K562 (cell line): ENCODE measurements at regions not wholly inside any gene's neighbourhood (a gene's known extent, or its start where the extent isn't known, plus 50 kb on each side); places are given as distances from the start of the nearest gene placed in this dataset.

Source experiments
- ATAC-seq: fragments of 200-7000 bp; cut with Tn5 transposase; 3 replicates; pipeline ENCODE4 v1.9.1; 2020; ENCODE audit warnings: moderate library complexity
- BruUV-seq: library from RNA; stranded (reverse); fragments of 400-500 nt; replicated peaks from 2 replicates; lab custom pipeline; 2021; lab: Mats Ljungman, UMichigan
- CTCF ChIA-PET: fragments of 300-600 bp; formaldehyde crosslinking; extraction: SDS; loops from one replicate; lab custom pipeline; 2021; ENCODE audit warnings: low intra/inter-chr PET ratio; lab: Yijun Ruan, JAX
- POLR2A ChIA-PET: fragments of 300-600, 350-650 bp; sonication (Branson Sonifier 250); formaldehyde crosslinking; extraction: SDS; loops from one replicate; lab custom pipeline; 2021; ENCODE audit warnings: antibody characterized with exemption, inconsistent platforms; lab: Yijun Ruan, JAX
- DNase-seq, 4 experiments: peaks; one replicate each; pipeline versions ENCODE4 v3.0.0 to v3.0.0-alpha.2; 2011 to 2018; ENCODE audit warnings: low spot score in 3 of 4, mixed read lengths in 3 of 4; ENCODE audit errors: extremely low read depth in 1 of 4
- FAIRE-seq: peaks from 2 replicates; lab custom pipeline; 2011; peaks lifted over from hg19 to GRCh38; lab: Jason Lieb, UNC
- H2AFZ ChIP-seq: 2 replicates; pipeline ENCODE4 v1.6.0; 2011; ENCODE audit warnings: low read depth, low read length, control low read depth, inconsistent platforms
- H3K27ac ChIP-seq: fragments of 200-600 bp; 3 replicates; pipeline ENCODE4 v1.8.0; 2011; ENCODE audit warnings: low read depth, mild to moderate bottlenecking, control low read depth, inconsistent platforms, low read length, moderate library complexity, mixed read lengths; ENCODE audit errors: extremely low read depth
- H3K27me3 ChIP-seq, 2 experiments: fragments of 300-600 bp in 1 of 2; 2 replicates in 1 of 2; 3 replicates in 1 of 2; pipeline versions ENCODE4 v1.6.0 to v1.8.0; 2011; ENCODE audit warnings: inconsistent platforms in 2 of 2, low read length in 2 of 2, mild to moderate bottlenecking in 1 of 2, mixed read lengths in 1 of 2, moderate library complexity in 1 of 2; ENCODE audit not compliant: control insufficient read depth in 2 of 2, insufficient read depth in 2 of 2
- H3K36me3 ChIP-seq: fragments of 300-600 bp; 3 replicates; pipeline ENCODE4 v1.8.0; 2011; ENCODE audit warnings: mild to moderate bottlenecking, low read length, inconsistent platforms; ENCODE audit not compliant: control insufficient read depth, insufficient read depth
- H3K4me1 ChIP-seq, 2 experiments: fragments of 200-600 bp in 1 of 2; replicated peaks in 1 of 2; 2 replicates in 1 of 2; 3 replicates in 1 of 2; pipeline versions ENCODE4 v1.5.1 to v1.8.0; 2011; ENCODE audit warnings: inconsistent platforms in 2 of 2, low read length in 2 of 2, mild to moderate bottlenecking in 1 of 2, mixed read lengths in 1 of 2, moderate library complexity in 1 of 2; ENCODE audit not compliant: control insufficient read depth in 2 of 2, insufficient read depth in 2 of 2
- H3K4me2 ChIP-seq: 2 replicates; pipeline ENCODE4 v1.6.1; 2011; ENCODE audit warnings: low read length, control low read depth, inconsistent platforms, mixed read lengths; ENCODE audit not compliant: insufficient read depth
- H3K4me3 ChIP-seq: fragments of 200-600 bp; sonication (generic), shearing (Covaris generic); 2 replicates; pipeline ENCODE4 v1.5.1; 2016; ENCODE audit warnings: control low read depth, inconsistent platforms
- H3K79me2 ChIP-seq: fragments of 200-600 bp; 3 replicates; pipeline ENCODE4 v1.8.0; 2011; ENCODE audit warnings: low read length, inconsistent platforms; ENCODE audit not compliant: control insufficient read depth, insufficient read depth
- H3K9ac ChIP-seq, 2 experiments: 2 replicates each; pipeline versions ENCODE4 v1.6.0 to v1.6.1; 2011; ENCODE audit warnings: low read depth in 2 of 2, low read length in 2 of 2, control low read depth in 1 of 2, inconsistent platforms in 1 of 2, mild to moderate bottlenecking in 1 of 2, mixed read lengths in 1 of 2; ENCODE audit not compliant: insufficient read depth in 1 of 2
- H3K9me1 ChIP-seq: one replicate; pipeline ENCODE4 v1.6.0; 2011; ENCODE audit warnings: inconsistent platforms, mild to moderate bottlenecking, low read length, moderate library complexity; ENCODE audit not compliant: control insufficient read depth, insufficient read depth
- H3K9me3 ChIP-seq: replicated peaks from 2 replicates; pipeline ENCODE4 v1.5.1; 2011; ENCODE audit warnings: low read depth, low read length, inconsistent platforms; ENCODE audit not compliant: control insufficient read depth, insufficient read depth
- H4K20me1 ChIP-seq: replicated peaks from 2 replicates; pipeline ENCODE4 v1.6.1; 2011; ENCODE audit warnings: low read length, inconsistent platforms, mixed read lengths; ENCODE audit not compliant: control insufficient read depth, insufficient read depth
- CAMTA2 ChIP-seq: fragments of 250-450 bp; sonication (Bioruptor Pico); conservative IDR thresholded peaks from 2 replicates; pipeline ENCODE4 v1.5.1; 2022
- CBX5 ChIP-seq: IDR thresholded peaks from 2 replicates; pipeline ENCODE4 v1.6.1; 2014; ENCODE audit warnings: low read depth, borderline replicate concordance
- EGR1 ChIP-seq: fragments of 450-650 bp; conservative IDR thresholded peaks from 2 replicates; pipeline ENCODE4 v1.6.1; 2017; ENCODE audit warnings: mild to moderate bottlenecking
- GTF2E2 ChIP-seq: fragments of 200-800 bp; sonication (Bioruptor generic); IDR thresholded peaks from 2 replicates; pipeline ENCODE4 v1.6.1; 2016; ENCODE audit warnings: missing genetic modification characterization, missing compliant biosample characterization
- MTA1 ChIP-seq: fragments of 450-650 bp; IDR thresholded peaks from 2 replicates; pipeline ENCODE4 v1.6.1; 2017; ENCODE audit warnings: borderline replicate concordance
- NFIX ChIP-seq: fragments of 250-450 bp; sonication (Bioruptor Pico); IDR thresholded peaks from 2 replicates; pipeline ENCODE4 v1.4.0; 2020; ENCODE audit warnings: low read depth, mild to moderate bottlenecking, moderate library complexity
- RBM34 ChIP-seq: fragments of 200-400 bp; formaldehyde crosslinking; IDR thresholded peaks from 2 replicates; pipeline ENCODE4 v1.6.1; 2018; ENCODE audit warnings: low read length, borderline replicate concordance; ENCODE audit not compliant: insufficient read depth
- SIX5 ChIP-seq, 2 experiments: IDR thresholded peaks; 2 replicates each; pipeline ENCODE4 v1.6.1; 2011; ENCODE audit warnings: low read length in 2 of 2, borderline replicate concordance in 1 of 2, low read depth in 1 of 2, mild to moderate bottlenecking in 1 of 2, moderate library complexity in 1 of 2; ENCODE audit not compliant: insufficient read depth in 1 of 2
- TEAD4 ChIP-seq, 2 experiments: sonication (generic) in 1 of 2; formaldehyde crosslinking in 1 of 2; IDR thresholded peaks; 2 replicates each; pipeline versions ENCODE4 v1.6.1 to v1.8.0; 2012 to 2022; ENCODE audit warnings: borderline replicate concordance in 1 of 2, inconsistent platforms in 1 of 2, low read length in 1 of 2, mild to moderate bottlenecking in 1 of 2, missing genetic modification reagents in 1 of 2
- YBX1 ChIP-seq: fragments of 450-650 bp; IDR thresholded peaks from 2 replicates; pipeline ENCODE4 v1.7.1; 2016; ENCODE audit warnings: mild to moderate bottlenecking
- ZNF133 ChIP-seq: fragments of 250-450 bp; sonication (Bioruptor Pico); IDR thresholded peaks from 2 replicates; pipeline ENCODE4 v1.4.0; 2020; ENCODE audit warnings: mild to moderate bottlenecking
- ZNF354B ChIP-seq: fragments of 250-450 bp; sonication (Bioruptor Pico); IDR thresholded peaks from 2 replicates; pipeline ENCODE4 v1.4.0; 2020
- ZNF586 ChIP-seq: fragments of 450-650 bp; formaldehyde crosslinking; conservative IDR thresholded peaks from 2 replicates; pipeline ENCODE4 v1.4.0; 2020; ENCODE audit warnings: mild to moderate bottlenecking, moderate library complexity
- in situ Hi-C: fragments of 300-500 bp; cut with MboI; formaldehyde crosslinking; loops from 4 replicates; pipeline ENCODE4 v1.15.0; 2018; ENCODE audit warnings: inconsistent platforms, mixed read lengths
- intact Hi-C: fragments of 100-400 bp; cut with micrococcal nuclease; formaldehyde crosslinking; loops from 2 replicates; pipeline ENCODE4 v1.14.2; 2022
- TF ChIP-seq, protein P1 (sequence below): fragments of 250-450 bp; sonication (Bioruptor Pico); IDR thresholded peaks from 2 replicates; pipeline ENCODE4 v1.5.0; 2020; ENCODE audit warnings: mild to moderate bottlenecking
- TF ChIP-seq, protein P2 (sequence below): sonication (generic); formaldehyde crosslinking; IDR thresholded peaks from 2 replicates; pipeline ENCODE4 v1.5.0; 2020; ENCODE audit warnings: missing genetic modification reagents
- TF ChIP-seq, protein P3 (sequence below): fragments of 450-650 bp; formaldehyde crosslinking; conservative IDR thresholded peaks from 2 replicates; pipeline ENCODE4 v1.4.0; 2022; ENCODE audit warnings: mild to moderate bottlenecking, missing genetic modification characterization

DNA sequence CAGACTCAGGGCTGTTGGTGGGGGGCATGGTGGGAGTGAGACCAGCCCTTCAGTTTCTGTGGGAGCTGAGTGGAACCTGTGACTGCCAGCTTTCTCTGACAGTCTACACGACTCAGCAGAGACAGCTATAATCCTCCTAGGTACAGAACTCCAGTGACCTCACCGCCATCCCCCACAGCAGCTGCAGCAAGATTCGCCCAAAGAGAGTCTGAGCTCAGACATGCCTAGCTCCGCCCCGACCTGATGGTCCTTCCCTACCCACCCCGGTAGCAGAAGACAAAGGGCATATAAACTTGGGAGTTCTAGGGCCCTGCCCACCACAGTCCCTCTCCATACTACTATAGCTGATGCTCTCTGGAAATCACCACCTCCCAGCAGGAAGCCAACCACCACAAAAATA lies 500.1 kb downstream of the ETV1 start (continued):
- no peak for TF ChIP-seq ZNF133 (CRISPR knock-in tag)
- no peak for TF ChIP-seq CAMTA2 (CRISPR knock-in tag)
- TF ChIP-seq, protein P1, sequence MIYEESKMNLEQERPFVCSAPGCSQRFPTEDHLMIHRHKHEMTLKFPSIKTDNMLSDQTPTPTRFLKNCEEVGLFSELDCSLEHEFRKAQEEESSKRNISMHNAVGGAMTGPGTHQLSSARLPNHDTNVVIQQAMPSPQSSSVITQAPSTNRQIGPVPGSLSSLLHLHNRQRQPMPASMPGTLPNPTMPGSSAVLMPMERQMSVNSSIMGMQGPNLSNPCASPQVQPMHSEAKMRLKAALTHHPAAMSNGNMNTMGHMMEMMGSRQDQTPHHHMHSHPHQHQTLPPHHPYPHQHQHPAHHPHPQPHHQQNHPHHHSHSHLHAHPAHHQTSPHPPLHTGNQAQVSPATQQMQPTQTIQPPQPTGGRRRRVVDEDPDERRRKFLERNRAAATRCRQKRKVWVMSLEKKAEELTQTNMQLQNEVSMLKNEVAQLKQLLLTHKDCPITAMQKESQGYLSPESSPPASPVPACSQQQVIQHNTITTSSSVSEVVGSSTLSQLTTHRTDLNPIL (CRISPR knock-in tag): no peak
- no peak for TF ChIP-seq TEAD4 (IDR thresholded peaks at IDR 0.05; ENCODE audit: low read length)
- no peak for TF ChIP-seq TEAD4 (CRISPR knock-in tag; IDR thresholded peaks at IDR 0.05; ENCODE audit: borderline replicate concordance)
- no peak for TF ChIP-seq GTF2E2 (tag)

DNA sequence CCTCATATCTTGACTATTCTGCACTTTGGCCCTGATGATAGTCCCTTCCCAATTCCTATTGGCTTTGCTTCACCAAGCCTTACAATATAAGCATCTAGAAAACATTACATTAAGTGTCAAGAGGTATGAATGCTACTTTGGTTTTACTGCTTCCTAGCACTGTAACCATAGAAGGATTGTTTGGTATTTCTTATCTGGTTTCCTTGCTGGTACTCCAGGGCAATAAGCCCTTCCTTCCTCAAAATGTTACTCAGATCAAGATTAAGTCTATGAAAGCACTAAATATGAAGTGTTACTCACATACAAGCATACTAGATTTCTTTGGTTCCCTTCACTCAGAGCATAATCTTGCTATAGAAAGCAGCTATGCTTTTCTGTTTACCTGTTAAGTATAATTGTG lies 492.5 kb downstream of the ETV1 start:
- Histone ChIP-seq H3K79me2 (no peaks in the 10 kb centered on the region), H3K4me1 (no peaks in the 10 kb centered on the region), H3K4me3 (no peak overlapping the region), H3K27ac (no peak overlapping the region), H3K27me3 (no peaks in the 10 kb centered on the region), H3K4me2 (no peak overlapping the region), H3K9me1 (no peaks in the 10 kb centered on the region), H3K36me3 (no peaks in the 10 kb centered on the region), H3K9me3 (no peaks in the 10 kb centered on the region; the same call in 1 of the 2 replicates), H3K9ac (no peak overlapping the region), H4K20me1 (no peaks in the 10 kb centered on the region), H2AFZ (no peak overlapping the region)
- in situ Hi-C loops: no loop called here
- no TSS peak for BruUV-seq
- intact Hi-C loops: no loop called here
- no peak for DNase-seq
- no peak for ATAC-seq
- no peak for FAIRE-seq
- POLR2A ChIA-PET: no interaction called here
- CTCF ChIA-PET: no interaction called here
- TF ChIP-seq YBX1: no peak
- TF ChIP-seq ZNF354B: no peak
- TF ChIP-seq ZNF586 (CRISPR knock-in tag): no peak
- no peak for TF ChIP-seq SIX5 (IDR thresholded peaks at IDR 0.05; ENCODE audit: borderline replicate concordance in 1 of 2, insufficient read depth in 1 of 2, low read depth in 1 of 2, low read length in 2 of 2)
- TF ChIP-seq, protein P2, sequence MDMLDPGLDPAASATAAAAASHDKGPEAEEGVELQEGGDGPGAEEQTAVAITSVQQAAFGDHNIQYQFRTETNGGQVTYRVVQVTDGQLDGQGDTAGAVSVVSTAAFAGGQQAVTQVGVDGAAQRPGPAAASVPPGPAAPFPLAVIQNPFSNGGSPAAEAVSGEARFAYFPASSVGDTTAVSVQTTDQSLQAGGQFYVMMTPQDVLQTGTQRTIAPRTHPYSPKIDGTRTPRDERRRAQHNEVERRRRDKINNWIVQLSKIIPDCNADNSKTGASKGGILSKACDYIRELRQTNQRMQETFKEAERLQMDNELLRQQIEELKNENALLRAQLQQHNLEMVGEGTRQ (CRISPR knock-in tag): no peak
- no peak for TF ChIP-seq CBX5
- TF ChIP-seq MTA1: no peak
- TF ChIP-seq, protein P3, sequence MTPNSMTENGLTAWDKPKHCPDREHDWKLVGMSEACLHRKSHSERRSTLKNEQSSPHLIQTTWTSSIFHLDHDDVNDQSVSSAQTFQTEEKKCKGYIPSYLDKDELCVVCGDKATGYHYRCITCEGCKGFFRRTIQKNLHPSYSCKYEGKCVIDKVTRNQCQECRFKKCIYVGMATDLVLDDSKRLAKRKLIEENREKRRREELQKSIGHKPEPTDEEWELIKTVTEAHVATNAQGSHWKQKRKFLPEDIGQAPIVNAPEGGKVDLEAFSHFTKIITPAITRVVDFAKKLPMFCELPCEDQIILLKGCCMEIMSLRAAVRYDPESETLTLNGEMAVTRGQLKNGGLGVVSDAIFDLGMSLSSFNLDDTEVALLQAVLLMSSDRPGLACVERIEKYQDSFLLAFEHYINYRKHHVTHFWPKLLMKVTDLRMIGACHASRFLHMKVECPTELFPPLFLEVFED (CRISPR knock-in tag): no peak
- TF ChIP-seq NFIX (CRISPR knock-in tag): no peak
- no peak for TF ChIP-seq EGR1
- TF ChIP-seq RBM34: no peak
